ENCODE measurements at regions not wholly inside any gene's neighbourhood (a gene's known extent, or its start where the extent isn't known, plus 50 kb on each side); places are given as distances from the start of the nearest gene placed in this dataset.
"Not testable (repeated sequence)": the region's sequence is repeated elsewhere in the genome, so short reads cannot be mapped to it uniquely, and the experiment has no call there.

DNA sequence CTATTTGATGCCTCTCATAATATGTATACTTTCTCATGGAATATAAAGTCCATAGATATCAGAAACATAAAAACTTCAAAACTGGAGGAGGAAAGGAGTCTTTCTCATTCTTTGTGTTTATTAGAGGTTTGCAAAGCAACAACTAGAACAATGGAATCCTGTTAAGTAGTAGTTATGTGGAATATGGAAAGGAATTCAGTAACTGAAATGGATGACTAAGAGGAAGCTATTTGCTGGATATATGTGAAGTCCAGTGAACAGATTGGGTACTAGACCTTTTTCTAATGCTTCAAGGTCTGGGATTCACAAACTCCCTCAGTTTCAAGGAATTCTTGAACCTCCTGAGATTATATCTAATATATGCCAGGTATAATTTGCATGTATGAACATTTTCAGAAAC is 353.6 kb upstream of the FANCL start:
- no peaks in the 10 kb centered on the region for H3K36me3 ChIP-seq
- H3K9me3 ChIP-seq (ENCODE audit: low read depth): no peaks in the 10 kb centered on the region
- H3K27me3 ChIP-seq: no peaks in the 10 kb centered on the region
- no peaks in the 10 kb centered on the region for H3K4me1 ChIP-seq (ENCODE audit: low read depth)
- no peak overlapping the region for H3K27ac ChIP-seq
- DNase-seq (ENCODE audit: low read depth in 1 of 2, low spot score in 1 of 2): no peak
- TF ChIP-seq, protein P1, sequence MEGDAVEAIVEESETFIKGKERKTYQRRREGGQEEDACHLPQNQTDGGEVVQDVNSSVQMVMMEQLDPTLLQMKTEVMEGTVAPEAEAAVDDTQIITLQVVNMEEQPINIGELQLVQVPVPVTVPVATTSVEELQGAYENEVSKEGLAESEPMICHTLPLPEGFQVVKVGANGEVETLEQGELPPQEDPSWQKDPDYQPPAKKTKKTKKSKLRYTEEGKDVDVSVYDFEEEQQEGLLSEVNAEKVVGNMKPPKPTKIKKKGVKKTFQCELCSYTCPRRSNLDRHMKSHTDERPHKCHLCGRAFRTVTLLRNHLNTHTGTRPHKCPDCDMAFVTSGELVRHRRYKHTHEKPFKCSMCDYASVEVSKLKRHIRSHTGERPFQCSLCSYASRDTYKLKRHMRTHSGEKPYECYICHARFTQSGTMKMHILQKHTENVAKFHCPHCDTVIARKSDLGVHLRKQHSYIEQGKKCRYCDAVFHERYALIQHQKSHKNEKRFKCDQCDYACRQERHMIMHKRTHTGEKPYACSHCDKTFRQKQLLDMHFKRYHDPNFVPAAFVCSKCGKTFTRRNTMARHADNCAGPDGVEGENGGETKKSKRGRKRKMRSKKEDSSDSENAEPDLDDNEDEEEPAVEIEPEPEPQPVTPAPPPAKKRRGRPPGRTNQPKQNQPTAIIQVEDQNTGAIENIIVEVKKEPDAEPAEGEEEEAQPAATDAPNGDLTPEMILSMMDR (IDR thresholded peaks at IDR 0.05; ENCODE audit: low read depth, low read length): no peak
- no peak overlapping the region for H3K4me3 ChIP-seq

DNA sequence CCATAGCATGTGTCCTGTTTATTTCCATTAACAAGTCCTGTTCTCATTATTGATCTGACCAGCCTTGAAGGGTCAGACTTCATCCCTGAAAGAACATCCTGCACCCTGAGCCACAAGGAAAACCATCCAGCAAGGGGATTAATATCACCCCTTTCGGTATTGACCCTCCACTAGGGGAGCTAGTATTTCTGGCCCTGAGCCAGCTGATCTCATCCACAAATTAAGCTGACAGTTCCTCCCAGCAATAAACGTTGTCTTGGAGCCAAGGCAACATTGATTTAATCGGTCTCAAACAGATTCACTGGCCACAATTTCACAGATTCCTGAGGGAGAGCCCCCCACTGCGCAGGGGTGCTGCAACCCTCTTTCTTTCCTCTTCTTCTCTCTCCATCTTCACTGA is 353.1 kb upstream of the FANCL start:
- no peaks in the 10 kb centered on the region for H3K4me1 ChIP-seq (ENCODE audit: low read depth)
- H3K27me3 ChIP-seq: no peaks in the 10 kb centered on the region
- no peaks in the 10 kb centered on the region for H3K36me3 ChIP-seq
- H3K4me3 ChIP-seq: no peak overlapping the region
- no peak overlapping the region for H3K27ac ChIP-seq
- H3K9me3 ChIP-seq (ENCODE audit: low read depth): no peaks in the 10 kb centered on the region
- TF ChIP-seq, protein P1 (IDR thresholded peaks at IDR 0.05; ENCODE audit: low read depth, low read length): no peak
- DNase-seq (ENCODE audit: low read depth in 1 of 2, low spot score in 1 of 2): no peak

DNA sequence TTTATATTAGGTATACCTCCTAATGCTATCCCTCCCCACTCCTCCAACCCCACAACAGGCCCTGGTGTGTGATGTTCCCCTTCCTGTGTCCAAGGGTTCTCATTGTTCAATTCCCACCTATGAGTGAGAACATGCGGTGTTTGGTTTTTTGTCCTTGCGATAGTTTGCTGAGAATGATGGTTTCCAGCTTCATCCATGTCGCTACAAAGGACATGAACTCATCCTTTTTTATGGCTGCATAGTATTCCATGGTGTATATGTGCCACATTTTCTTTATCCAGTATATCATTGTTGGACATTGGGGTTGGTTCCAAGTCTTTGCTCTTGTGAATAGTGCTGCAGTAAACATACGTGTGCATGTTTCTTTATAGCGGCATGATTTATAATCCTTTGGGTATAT is 345.1 kb upstream of the FANCL start:
- not testable (repeated sequence) for H3K27me3 ChIP-seq; H3K4me3 ChIP-seq; DNase-seq (ENCODE audit: low read depth in 1 of 2, low spot score in 1 of 2); H3K4me1 ChIP-seq (ENCODE audit: low read depth); H3K36me3 ChIP-seq; H3K27ac ChIP-seq; H3K9me3 ChIP-seq (ENCODE audit: low read depth)

DNA sequence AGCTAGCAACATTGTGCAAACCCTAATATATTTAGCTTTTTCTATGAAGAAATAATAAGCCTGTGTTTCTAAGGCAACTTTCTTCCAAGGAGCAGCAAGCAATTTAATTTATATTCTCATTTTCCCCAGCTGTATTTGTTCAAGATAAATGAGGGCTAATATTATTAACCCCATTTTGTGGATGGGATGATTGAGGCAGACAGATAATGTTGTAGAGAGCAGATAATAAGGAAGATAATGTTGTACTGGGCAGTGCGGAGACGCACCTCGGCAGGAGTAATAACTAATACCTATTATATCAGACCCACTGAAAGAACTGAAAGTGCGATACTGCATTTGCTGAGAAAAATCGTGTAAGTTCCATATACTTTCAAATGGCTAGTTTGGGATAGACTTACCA is 344.1 kb upstream of the FANCL start:
- Histone ChIP-seq H3K27me3 (no peaks in the 10 kb centered on the region), H3K27ac (no peak overlapping the region), H3K4me1 (ENCODE audit: low read depth) (no peaks in the 10 kb centered on the region), H3K36me3 (no peaks in the 10 kb centered on the region), H3K4me3 (no peak overlapping the region), H3K9me3 (ENCODE audit: low read depth) (no peaks in the 10 kb centered on the region)
- no peak for DNase-seq (ENCODE audit: low read depth in 1 of 2, low spot score in 1 of 2)
- TF ChIP-seq, protein P1 (IDR thresholded peaks at IDR 0.05; ENCODE audit: low read depth, low read length): no peak

DNA sequence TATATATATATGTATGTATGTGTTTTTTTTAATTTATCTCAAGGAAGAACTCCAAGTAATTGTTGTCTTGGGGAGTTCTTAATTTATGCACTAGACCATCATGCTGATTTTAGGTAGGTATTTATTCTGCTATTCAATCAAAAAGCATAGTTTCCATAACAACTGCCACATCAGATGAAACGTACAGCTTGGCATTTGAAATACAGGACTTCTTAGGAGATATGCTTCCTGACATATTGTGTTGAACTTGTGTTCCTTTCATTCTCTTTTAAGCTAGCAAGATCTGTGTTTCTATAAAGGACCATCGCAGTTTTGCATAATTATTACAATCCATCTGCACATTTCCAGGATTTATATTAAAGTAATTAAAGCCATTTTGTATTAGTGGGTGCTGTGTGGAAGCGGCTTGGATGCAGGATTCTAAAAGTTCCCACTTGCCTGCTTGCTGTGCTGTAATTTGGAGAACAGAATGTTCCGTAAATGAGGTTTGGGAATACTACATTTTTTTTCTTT is 343.5 kb upstream of the FANCL start:
- H3K27ac ChIP-seq: no peak overlapping the region
- no peaks in the 10 kb centered on the region for H3K4me1 ChIP-seq (ENCODE audit: low read depth)
- TF ChIP-seq, protein P1 (IDR thresholded peaks at IDR 0.05; ENCODE audit: low read depth, low read length): no peak
- H3K9me3 ChIP-seq (ENCODE audit: low read depth): no peaks in the 10 kb centered on the region
- H3K36me3 ChIP-seq: no peaks in the 10 kb centered on the region
- DNase-seq (ENCODE audit: low read depth in 1 of 2, low spot score in 1 of 2): no peak
- no peak overlapping the region for H3K4me3 ChIP-seq
- no peaks in the 10 kb centered on the region for H3K27me3 ChIP-seq

DNA sequence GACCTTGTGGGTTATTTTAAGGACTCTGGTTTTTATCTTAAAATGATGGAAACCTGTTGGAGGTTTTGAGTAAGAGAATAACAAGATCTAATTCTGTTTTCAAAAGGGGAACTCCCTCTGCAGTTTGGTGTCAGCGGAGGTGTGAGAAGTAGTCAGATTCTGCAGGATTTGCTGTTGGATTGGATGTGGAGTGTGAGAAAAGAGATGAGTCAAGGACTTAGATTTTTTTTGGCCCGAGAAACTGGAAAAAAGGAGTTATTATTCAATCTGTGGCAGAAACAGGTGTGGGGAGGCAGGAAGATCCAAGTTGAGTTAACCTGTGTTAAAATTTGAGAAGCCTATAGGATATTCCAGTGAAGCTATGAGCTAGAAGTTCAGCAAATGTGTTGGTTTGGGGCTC is 337.2 kb upstream of the FANCL start:
- Histone ChIP-seq H3K27ac (no peak overlapping the region), H3K36me3 (no peaks in the 10 kb centered on the region), H3K4me1 (ENCODE audit: low read depth) (no peaks in the 10 kb centered on the region), H3K9me3 (ENCODE audit: low read depth) (no peaks in the 10 kb centered on the region), H3K4me3 (no peak overlapping the region), H3K27me3 (no peaks in the 10 kb centered on the region)
- TF ChIP-seq, protein P1 (IDR thresholded peaks at IDR 0.05; ENCODE audit: low read depth, low read length): no peak
- DNase-seq (ENCODE audit: low read depth in 1 of 2, low spot score in 1 of 2): no peak
